ENCODE measurements at regions not wholly inside any gene's neighbourhood (a gene's known extent, or its start where the extent isn't known, plus 50 kb on each side); places are given as distances from the start of the nearest gene placed in this dataset.

DNA sequence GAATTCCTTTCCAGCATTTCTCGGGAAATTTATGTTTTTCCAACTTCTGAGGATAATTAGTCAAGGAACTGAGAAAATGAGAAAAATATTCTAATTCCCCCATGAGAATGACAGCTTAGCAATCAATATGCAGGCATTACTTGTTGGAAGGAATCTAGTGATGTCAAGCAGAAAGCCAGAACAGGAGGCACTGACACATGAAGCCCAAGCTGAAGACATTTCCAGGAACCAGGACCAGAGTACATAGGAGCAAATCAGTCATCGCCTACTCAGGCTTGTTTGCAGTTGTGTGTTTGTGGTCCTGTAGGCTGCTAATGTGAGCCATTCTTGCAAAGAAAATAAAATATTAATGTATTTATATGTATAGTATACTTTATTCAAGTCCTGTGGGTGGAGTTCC, 89.7 kb downstream of the SALL1 start:
- WGBS, 2 donors = 66 to 77% methylated on average over 2 of the region's 2 CpGs
- intact Hi-C loops (cut with DNase I) = no loop called here
- no peak overlapping the region for H3K4me3 ChIP-seq
- no peaks in the 10 kb centered on the region for H3K27me3 ChIP-seq
- no peak for TF ChIP-seq POLR2A (IDR thresholded peaks at IDR 0.05)
- TF ChIP-seq, protein P1, sequence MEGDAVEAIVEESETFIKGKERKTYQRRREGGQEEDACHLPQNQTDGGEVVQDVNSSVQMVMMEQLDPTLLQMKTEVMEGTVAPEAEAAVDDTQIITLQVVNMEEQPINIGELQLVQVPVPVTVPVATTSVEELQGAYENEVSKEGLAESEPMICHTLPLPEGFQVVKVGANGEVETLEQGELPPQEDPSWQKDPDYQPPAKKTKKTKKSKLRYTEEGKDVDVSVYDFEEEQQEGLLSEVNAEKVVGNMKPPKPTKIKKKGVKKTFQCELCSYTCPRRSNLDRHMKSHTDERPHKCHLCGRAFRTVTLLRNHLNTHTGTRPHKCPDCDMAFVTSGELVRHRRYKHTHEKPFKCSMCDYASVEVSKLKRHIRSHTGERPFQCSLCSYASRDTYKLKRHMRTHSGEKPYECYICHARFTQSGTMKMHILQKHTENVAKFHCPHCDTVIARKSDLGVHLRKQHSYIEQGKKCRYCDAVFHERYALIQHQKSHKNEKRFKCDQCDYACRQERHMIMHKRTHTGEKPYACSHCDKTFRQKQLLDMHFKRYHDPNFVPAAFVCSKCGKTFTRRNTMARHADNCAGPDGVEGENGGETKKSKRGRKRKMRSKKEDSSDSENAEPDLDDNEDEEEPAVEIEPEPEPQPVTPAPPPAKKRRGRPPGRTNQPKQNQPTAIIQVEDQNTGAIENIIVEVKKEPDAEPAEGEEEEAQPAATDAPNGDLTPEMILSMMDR (IDR thresholded peaks at IDR 0.05) = no peak
- H3K27ac ChIP-seq = no peak overlapping the region
- no peaks in the 10 kb centered on the region for H3K4me1 ChIP-seq
- H3K9me3 ChIP-seq = no peaks in the 10 kb centered on the region
- ATAC-seq (no peak), DNase-seq (no peak)
- H3K36me3 ChIP-seq (replicated peaks in 1 of 2; ENCODE audit: insufficient read depth in 1 of 2, low read depth in 2 of 2) = no peaks in the 10 kb centered on the region

DNA sequence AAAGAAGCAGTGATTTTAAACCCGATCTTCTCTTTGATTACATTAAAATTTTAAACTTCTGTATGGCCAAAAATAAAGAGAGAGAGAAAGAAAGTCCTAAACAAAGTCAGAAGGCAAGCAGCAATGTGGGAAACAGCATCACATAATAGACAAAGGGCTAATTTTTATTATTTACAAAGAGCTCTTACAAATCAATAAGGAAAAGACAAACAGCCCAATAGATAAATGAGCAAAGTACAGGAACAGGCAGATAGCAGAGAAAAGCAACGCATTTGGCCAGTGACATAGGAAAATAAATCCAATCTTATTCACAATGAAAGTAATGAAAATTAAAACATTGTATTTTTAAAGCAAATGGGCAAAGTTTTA, 93.1 kb downstream of the SALL1 start:
- DNase-seq = no peak
- Histone ChIP-seq H3K27ac (no peak overlapping the region), H3K27me3 (no peaks in the 10 kb centered on the region), H3K36me3 (replicated peaks in 1 of 2; ENCODE audit: insufficient read depth in 1 of 2, low read depth in 2 of 2) (no peaks in the 10 kb centered on the region), H3K9me3 (no peaks in the 10 kb centered on the region), H3K4me3 (no peak overlapping the region), H3K4me1 (no peaks in the 10 kb centered on the region)
- WGBS, 2 donors = 21 to 30% methylated on average over 2 of the region's 2 CpGs
- TF ChIP-seq POLR2A (IDR thresholded peaks at IDR 0.05) = no peak
- TF ChIP-seq, protein P1 (IDR thresholded peaks at IDR 0.05) = no peak
- no peak for ATAC-seq
- intact Hi-C loops (cut with DNase I) = no loop called here

DNA sequence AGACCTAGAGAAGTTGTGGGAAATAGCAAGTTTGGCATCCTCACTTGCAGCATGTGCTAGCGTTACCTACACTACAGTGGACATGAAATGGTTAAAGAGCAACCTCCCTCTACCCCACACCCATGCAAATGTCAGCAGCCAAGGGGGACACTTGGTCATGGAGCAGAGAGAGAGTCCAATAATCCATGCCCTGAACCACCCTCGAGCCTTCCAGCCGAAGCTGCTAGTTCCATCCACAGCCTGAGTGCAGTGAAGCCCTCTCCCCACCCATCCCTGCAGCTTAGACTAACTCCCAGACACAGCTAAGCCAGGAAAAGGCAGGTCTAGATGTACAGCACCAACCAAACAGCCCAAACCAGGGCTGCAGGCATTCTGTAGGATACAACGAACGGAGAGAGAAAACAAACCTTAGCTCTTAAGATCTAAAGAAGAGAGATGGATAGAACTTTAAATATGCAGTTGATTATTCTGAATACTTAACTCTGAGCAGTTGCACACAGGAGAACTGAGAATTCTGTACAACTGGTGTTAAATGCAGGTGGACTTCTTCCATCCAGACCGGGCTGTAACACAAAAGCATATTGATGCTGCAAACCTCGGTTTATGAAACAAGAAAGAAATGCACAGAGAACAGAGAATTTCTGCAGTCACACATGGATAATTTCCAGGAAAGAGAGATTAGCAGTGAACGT, 93.8 kb downstream of the SALL1 start:
- no peaks in the 10 kb centered on the region for H3K27me3 ChIP-seq
- intact Hi-C loops (cut with DNase I) = no loop called here
- H3K4me3 ChIP-seq = no peak overlapping the region
- TF ChIP-seq, protein P1 (IDR thresholded peaks at IDR 0.05) = no peak
- TF ChIP-seq POLR2A (IDR thresholded peaks at IDR 0.05) = no peak
- H3K4me1 ChIP-seq = no peaks in the 10 kb centered on the region
- H3K27ac ChIP-seq = no peak overlapping the region
- DNase-seq (no peak), ATAC-seq (no peak)
- WGBS, 2 donors = 41 to 50% methylated on average over 8 of the region's 8 CpGs
- H3K9me3 ChIP-seq = no peaks in the 10 kb centered on the region
- no peaks in the 10 kb centered on the region for H3K36me3 ChIP-seq (replicated peaks in 1 of 2; ENCODE audit: insufficient read depth in 1 of 2, low read depth in 2 of 2)

DNA sequence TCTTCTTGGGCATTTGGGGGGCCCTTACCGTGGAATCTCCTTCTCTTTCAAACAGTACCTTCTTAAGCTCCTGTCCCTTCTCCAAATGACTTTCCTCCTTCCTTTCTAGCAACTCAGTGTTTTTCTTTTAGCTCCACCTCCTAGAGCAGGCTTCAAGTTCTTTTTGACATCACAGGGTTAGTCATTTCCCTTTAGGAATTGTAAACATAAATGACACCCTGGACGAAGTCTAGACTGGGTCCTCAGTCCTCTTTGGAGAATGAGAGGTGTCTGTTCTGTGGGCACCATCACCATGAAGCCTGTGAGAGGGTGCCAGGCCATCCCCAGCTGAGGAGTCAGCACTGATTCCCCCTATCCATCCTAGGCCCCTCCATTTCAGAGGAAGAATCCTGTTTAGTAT, 94.7 kb downstream of the SALL1 start:
- Histone ChIP-seq H3K27me3 (no peaks in the 10 kb centered on the region), H3K4me3 (no peak overlapping the region), H3K9me3 (no peaks in the 10 kb centered on the region), H3K27ac (no peak overlapping the region), H3K4me1 (no peaks in the 10 kb centered on the region), H3K36me3 (replicated peaks in 1 of 2; ENCODE audit: insufficient read depth in 1 of 2, low read depth in 2 of 2) (no peaks in the 10 kb centered on the region)
- 49 to 65% methylated on average over 2 of the region's 2 CpGs for WGBS, 2 donors
- ATAC-seq (no peak), DNase-seq (no peak)
- intact Hi-C loops (cut with DNase I) = no loop called here
- TF ChIP-seq POLR2A (IDR thresholded peaks at IDR 0.05) = no peak
- TF ChIP-seq, protein P1 (IDR thresholded peaks at IDR 0.05) = no peak

DNA sequence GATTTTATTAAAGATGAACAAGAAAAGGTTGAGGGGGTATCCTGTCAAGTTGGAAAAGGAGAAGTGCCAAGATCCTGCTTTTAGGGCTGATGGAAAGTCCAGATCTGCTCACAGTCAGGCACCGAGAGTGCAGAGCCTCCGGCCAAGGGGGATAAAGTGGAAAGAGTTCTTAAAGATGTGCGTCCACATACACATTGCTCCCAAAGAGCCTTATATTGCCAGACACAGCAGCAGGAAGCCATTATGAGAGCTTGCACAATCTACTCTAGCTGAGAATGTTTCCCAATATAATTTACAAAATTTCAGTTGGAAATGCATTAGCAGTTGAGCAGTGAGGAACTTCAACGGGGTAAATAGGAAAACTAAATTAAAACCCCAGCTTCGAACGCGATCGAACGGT, 95.6 kb downstream of the SALL1 start:
- Histone ChIP-seq H3K27me3 (no peaks in the 10 kb centered on the region), H3K9me3 (no peaks in the 10 kb centered on the region), H3K4me3 (no peak overlapping the region), H3K27ac (no peak overlapping the region), H3K4me1 (no peaks in the 10 kb centered on the region), H3K36me3 (replicated peaks in 1 of 2; ENCODE audit: insufficient read depth in 1 of 2, low read depth in 2 of 2) (no peaks in the 10 kb centered on the region)
- intact Hi-C loops (cut with DNase I) = no loop called here
- WGBS, 2 donors = 84 to 85% methylated on average over 9 of the region's 9 CpGs
- no peak for ATAC-seq
- no peak for DNase-seq
- no peak for TF ChIP-seq POLR2A (IDR thresholded peaks at IDR 0.05)
- TF ChIP-seq, protein P1 (IDR thresholded peaks at IDR 0.05) = no peak
